ENCODE measurements at regions not wholly inside any gene's neighbourhood (a gene's known extent, or its start where the extent isn't known, plus 50 kb on each side); places are given as distances from the start of the nearest gene placed in this dataset.

DNA sequence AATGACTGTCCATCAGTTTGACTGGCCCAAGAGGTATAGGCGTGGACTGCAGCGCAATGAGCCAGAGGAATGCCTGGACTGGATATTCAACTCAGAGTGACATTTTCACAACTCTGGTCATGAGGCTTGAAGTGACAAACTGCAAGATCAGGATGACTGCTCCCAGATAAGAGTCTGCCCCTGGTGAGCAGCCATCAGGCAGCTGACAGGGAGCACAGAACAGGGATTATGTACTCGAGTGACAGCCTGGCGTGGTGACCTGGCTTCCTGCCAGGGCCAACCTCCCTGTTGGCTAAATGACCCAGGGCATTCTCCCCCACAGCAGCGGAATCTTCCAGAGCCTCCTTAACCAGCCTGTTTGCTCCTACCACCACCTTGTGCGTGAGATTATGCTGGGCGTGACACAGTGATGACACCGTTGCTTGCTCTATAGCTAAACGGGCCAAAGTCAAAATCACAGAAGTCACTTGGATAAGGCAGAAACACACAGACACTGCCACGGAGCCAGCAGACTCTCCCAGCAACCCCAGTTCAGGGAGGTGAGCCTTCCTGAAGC, 209.1 kb upstream of the JARID2 start:
- POLR2A ChIA-PET = no interaction called here
- WGBS (ENCODE audit: low lambda C conversion rate) = 2% methylated on average over 9 of the region's 10 CpGs
- CTCF ChIA-PET (ENCODE audit: low intra/inter-chr PET ratio, low total read pairs) = no interaction called here
- TF ChIP-seq ZFP82 (CRISPR knock-in tag; IDR thresholded peaks at IDR 0.05; ENCODE audit: borderline replicate concordance) (no peak), HES4 (CRISPR knock-in tag; IDR thresholded peaks at IDR 0.05; ENCODE audit: borderline replicate concordance) (no peak), ZNF552 (CRISPR knock-in tag; IDR thresholded peaks at IDR 0.05; ENCODE audit: borderline replicate concordance) (no peak), MTA3 (CRISPR knock-in tag; IDR thresholded peaks at IDR 0.05) (no peak), MEIS2 (CRISPR knock-in tag; IDR thresholded peaks at IDR 0.05) (peak; percentile 66; the same call in 1 of the 2 replicates), ZNF367 (CRISPR knock-in tag; IDR thresholded peaks at IDR 0.05; ENCODE audit: borderline replicate concordance) (no peak), ZNF263 (CRISPR knock-in tag; IDR thresholded peaks at IDR 0.05) (peak; percentile 93), ZNF776 (CRISPR knock-in tag; IDR thresholded peaks at IDR 0.05) (no peak), ZNF777 (CRISPR knock-in tag; IDR thresholded peaks at IDR 0.05) (no peak), ZNF550 (CRISPR knock-in tag; IDR thresholded peaks at IDR 0.05; ENCODE audit: borderline replicate concordance) (no peak), TBL1XR1 (IDR thresholded peaks at IDR 0.05; ENCODE audit: borderline replicate concordance, low read length, partially characterized antibody) (no peak), HIC2 (CRISPR knock-in tag; IDR thresholded peaks at IDR 0.05; ENCODE audit: low read depth) (peak; percentile 50; the same call in 1 of the 2 replicates), ZNF672 (CRISPR knock-in tag; IDR thresholded peaks at IDR 0.05) (no peak), TCF7 (IDR thresholded peaks at IDR 0.05; ENCODE audit: low read depth) (no peak), NR1H2 (CRISPR knock-in tag; IDR thresholded peaks at IDR 0.05; ENCODE audit: borderline replicate concordance, low read depth) (no peak), KLF11 (CRISPR knock-in tag; IDR thresholded peaks at IDR 0.05) (no peak), SIN3B (IDR thresholded peaks at IDR 0.05; ENCODE audit: low read length) (no peak), ZNF225 (CRISPR knock-in tag; IDR thresholded peaks at IDR 0.05) (no peak), MAX (IDR thresholded peaks at IDR 0.05) (0 out of 2 replicates have a peak, but pooled peaks have one; percentile 15)
- TF ChIP-seq, protein P1, sequence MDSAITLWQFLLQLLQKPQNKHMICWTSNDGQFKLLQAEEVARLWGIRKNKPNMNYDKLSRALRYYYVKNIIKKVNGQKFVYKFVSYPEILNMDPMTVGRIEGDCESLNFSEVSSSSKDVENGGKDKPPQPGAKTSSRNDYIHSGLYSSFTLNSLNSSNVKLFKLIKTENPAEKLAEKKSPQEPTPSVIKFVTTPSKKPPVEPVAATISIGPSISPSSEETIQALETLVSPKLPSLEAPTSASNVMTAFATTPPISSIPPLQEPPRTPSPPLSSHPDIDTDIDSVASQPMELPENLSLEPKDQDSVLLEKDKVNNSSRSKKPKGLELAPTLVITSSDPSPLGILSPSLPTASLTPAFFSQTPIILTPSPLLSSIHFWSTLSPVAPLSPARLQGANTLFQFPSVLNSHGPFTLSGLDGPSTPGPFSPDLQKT (CRISPR knock-in tag; IDR thresholded peaks at IDR 0.05; ENCODE audit: borderline replicate concordance) = no peak
- TF ChIP-seq, protein P2, sequence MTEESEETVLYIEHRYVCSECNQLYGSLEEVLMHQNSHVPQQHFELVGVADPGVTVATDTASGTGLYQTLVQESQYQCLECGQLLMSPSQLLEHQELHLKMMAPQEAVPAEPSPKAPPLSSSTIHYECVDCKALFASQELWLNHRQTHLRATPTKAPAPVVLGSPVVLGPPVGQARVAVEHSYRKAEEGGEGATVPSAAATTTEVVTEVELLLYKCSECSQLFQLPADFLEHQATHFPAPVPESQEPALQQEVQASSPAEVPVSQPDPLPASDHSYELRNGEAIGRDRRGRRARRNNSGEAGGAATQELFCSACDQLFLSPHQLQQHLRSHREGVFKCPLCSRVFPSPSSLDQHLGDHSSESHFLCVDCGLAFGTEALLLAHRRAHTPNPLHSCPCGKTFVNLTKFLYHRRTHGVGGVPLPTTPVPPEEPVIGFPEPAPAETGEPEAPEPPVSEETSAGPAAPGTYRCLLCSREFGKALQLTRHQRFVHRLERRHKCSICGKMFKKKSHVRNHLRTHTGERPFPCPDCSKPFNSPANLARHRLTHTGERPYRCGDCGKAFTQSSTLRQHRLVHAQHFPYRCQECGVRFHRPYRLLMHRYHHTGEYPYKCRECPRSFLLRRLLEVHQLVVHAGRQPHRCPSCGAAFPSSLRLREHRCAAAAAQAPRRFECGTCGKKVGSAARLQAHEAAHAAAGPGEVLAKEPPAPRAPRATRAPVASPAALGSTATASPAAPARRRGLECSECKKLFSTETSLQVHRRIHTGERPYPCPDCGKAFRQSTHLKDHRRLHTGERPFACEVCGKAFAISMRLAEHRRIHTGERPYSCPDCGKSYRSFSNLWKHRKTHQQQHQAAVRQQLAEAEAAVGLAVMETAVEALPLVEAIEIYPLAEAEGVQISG (CRISPR knock-in tag; IDR thresholded peaks at IDR 0.05) = peak; percentile 14; the same call in 1 of the 2 replicates

More for the DNA sequence above, 209.1 kb upstream of the JARID2 start:
- Histone ChIP-seq H4K20me1 (ENCODE audit: insufficient read depth, low read length) (no peaks in the 10 kb centered on the region), H3K27ac (ENCODE audit: extremely low read length, insufficient read depth, low read length) (no peak overlapping the region), H2AFZ (ENCODE audit: low read length) (no peak overlapping the region), H3K4me1 (ENCODE audit: insufficient read depth, low read length) (peaks cover 27% of the 10 kb centered on the region), H3K36me3 (replicated peaks in 1 of 2; ENCODE audit: control insufficient read depth in 1 of 2, insufficient read depth in 2 of 2, low read length in 2 of 2) (no peaks in the 10 kb centered on the region), H3K4me3 (replicated peaks in 1 of 3; ENCODE audit: insufficient read depth in 1 of 3, low read depth in 2 of 3, low read length in 3 of 3) (peak overlapping the region in 2 of 3 experiments; percentile 0 to 42; a peak in 2 of 6 replicates), H3K4me2 (ENCODE audit: low read depth, low read length) (peak overlapping the region; percentile 61), H3K9me3 (ENCODE audit: low read length) (no peaks in the 10 kb centered on the region), H3K79me2 (ENCODE audit: insufficient read depth, low read length) (no peaks in the 10 kb centered on the region), H3K9ac (ENCODE audit: insufficient read depth, low read depth, low read length) (peak overlapping the region; percentile 14; the same call in 1 of the 2 replicates), H3K27me3 (ENCODE audit: control insufficient read depth in 1 of 2, insufficient read depth in 2 of 2, low read length in 2 of 2) (no peaks in the 10 kb centered on the region)
- BruUV-seq (replicated peaks) = no TSS peak
- intact Hi-C loops (cut with micrococcal nuclease; ENCODE audit: unreplicated experiment) (loop anchor here (10.0 kb wide), 1 partner anchor 208 kb away; the partner anchor contains the start of gene JARID2), in situ Hi-C loops (cut with HindIII; ENCODE audit: extremely low pct_ligation_motif_present, low pct_unique_long_range_greater_than_20kb) (no loop called here)
- peak; percentile 59 for DNase-seq (ENCODE audit: low spot score)
- peak; percentile 66 for FAIRE-seq
- ATAC-seq = peak; percentile 87

All from HepG2 (cell line).